GM18519 (cell line): ENCODE measurements at regions not wholly inside any gene's neighbourhood (a gene's known extent, or its start where the extent isn't known, plus 50 kb on each side); places are given as distances from the start of the nearest gene placed in this dataset.

Experiments used
- ATAC-seq: cut with Tn5 transposase; IDR thresholded peaks from one replicate; pipeline ENCODE4 v1.9.1; 2021; ENCODE audit warnings: mild to moderate bottlenecking, moderate library complexity; ENCODE audit not compliant: unreplicated experiment, low FRiP score

GRCh38 chr18:55866886-55867285 lies 278.9 kb upstream of the TCF4 start:
- no peak for ATAC-seq

DNA sequence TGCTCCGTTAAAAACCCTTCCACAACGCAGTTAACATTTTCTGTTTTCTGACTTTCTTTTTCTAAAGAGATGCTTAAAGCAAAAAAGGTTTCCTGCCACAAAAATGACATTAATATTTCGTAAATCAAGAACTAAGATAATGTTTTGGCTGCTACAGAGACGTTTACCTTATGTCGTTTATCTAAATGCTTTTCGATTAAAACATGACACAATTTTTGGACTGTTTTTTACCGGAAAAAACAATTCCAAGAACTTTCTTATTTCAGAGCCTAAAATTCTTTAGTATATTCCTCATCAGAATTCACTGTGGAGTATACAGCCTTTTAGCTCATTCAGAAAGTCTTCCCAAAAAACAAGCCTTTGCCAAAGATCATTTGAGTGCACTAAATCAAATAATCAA lies 278.0 kb upstream of the TCF4 start:
- no peak for ATAC-seq

GRCh38 chr18:55864281-55864680 lies 276.3 kb upstream of the TCF4 start:
- no peak for ATAC-seq

DNA sequence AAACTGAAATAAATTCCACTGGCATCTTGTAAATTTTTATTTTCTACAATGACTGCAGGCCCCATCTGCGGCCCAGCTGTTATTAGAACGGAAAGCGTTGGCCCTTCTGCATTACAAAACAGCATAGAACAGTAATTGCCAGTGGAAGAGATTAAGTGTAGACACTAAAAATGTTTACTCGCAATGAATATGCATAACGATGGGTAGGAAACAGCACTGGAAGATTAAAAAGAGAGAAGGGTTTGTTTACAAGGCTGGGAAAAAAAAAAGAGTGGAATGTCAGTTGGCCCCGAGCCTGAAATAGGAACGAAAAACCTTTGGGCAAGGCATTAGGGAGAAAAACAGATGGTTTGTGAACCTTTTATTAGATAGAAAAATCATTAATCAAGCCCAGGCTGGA lies 275.9 kb upstream of the TCF4 start:
- ATAC-seq = no peak

GRCh38 chr18:55863391-55863706 lies 275.4 kb upstream of the TCF4 start:
- ATAC-seq = no peak

- no peak for ATAC-seq
These were observed 274.9 kb upstream of the TCF4 start for GRCh38 chr18:55862693-55863390.

- no peak for ATAC-seq
These were observed 273.3 kb upstream of the TCF4 start for GRCh38 chr18:55861266-55861665.

DNA sequence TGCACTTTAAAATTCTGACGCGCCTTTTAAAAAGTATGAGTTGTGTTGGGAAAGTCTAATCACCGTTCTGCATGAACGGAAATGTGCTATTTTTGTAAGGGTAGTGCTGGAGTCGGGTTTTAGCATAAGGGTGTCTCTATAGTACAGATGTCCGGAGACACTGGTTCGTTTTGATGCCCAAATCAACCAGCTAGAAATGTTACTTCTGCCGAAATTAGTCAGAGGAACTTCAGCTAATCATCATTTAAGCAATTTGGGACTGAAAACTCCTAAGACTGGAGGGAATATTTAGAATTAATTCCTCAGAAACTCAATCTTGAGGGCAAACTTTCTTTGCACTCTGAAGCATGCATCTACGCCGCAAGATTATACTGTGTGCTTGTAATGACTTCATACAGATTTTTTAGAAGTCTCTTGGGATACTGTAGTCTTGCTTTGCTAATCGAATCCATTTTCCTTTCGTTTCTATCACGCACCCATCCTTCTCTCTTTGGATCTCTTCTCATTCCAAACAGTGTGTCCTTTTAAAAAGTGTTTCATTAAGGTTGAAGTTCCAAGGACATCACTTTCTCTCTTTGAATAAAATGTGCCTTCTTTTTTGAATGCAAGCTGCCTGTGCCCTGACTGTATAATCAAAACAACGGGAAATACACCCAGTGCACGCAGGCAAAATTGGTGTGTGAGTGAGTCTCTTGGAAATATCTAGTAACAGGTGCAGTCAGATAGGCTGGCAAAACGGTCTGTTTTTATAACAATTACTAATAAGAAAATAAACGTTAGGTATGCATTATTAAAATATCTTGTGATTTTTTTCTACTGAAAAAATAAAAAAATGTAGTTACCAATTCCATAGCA lies 270.9 kb upstream of the TCF4 start:
- ATAC-seq = no peak

DNA sequence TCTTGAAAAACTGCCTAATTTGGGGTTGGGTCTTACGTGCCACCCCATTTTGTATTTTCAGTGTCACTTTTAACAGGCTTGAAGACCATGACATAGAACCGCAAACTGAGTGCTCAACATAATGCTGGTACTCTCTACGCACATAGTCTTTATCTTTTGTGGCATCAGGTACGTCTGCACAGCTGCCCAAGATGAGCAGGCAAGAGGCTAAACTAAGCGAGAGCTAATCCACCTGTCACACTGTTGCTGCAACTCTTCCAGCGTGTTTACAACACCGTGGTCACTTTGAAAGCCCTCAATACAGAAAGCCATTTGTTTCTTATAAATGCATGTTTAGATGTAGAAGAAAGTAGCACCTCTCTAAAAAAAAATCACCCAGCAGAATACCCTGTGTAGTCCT lies 270.0 kb upstream of the TCF4 start:
- ATAC-seq = no peak

GRCh38 chr18:55857409-55857808 lies 269.4 kb upstream of the TCF4 start:
- no peak for ATAC-seq

DNA sequence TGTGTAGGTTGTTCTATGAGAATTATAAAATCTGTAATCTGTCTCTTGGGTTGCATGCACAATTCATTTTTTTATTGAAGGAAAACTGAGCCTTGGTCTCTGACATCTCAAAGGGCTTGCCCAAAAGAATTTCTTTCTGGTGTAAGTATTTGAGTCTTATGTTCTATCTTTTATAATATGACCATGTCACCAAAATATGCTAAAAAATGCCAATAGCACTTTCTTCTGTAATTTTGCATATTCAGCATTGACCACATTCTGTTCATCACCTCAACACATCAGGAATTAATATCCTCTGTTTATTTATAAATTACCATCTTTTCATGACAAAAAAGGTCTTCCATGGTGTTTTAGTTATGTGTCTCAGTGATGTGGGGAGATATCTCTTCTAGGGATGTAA lies 268.7 kb upstream of the TCF4 start:
- no peak for ATAC-seq

DNA sequence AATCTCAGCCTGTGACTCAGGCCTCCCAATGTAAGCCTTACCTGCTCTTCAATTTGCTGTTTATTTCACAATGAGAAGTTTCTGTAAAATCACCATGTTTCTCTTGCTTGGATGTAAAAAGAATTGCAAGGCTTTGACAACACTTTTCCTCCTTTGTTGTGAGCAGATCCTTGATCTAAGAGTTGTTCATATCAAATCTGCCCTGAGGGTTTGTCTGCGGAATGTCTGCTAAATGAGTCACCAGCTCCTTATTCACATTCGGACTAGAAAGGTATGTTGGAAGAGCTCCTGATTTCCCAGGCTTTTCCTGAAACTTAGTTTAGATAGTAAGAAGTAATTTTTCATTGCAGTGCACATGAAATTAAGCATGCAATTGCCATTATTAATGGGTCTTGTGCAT lies 268.2 kb upstream of the TCF4 start:
- ATAC-seq = no peak

GRCh38 chr18:55853268-55853667 lies 265.3 kb upstream of the TCF4 start:
- no peak for ATAC-seq

- ATAC-seq = no peak
These were observed 262.9 kb upstream of the TCF4 start for GRCh38 chr18:55850904-55851303.

- ATAC-seq = no peak
These were observed 261.4 kb upstream of the TCF4 start for GRCh38 chr18:55849391-55849790.

DNA sequence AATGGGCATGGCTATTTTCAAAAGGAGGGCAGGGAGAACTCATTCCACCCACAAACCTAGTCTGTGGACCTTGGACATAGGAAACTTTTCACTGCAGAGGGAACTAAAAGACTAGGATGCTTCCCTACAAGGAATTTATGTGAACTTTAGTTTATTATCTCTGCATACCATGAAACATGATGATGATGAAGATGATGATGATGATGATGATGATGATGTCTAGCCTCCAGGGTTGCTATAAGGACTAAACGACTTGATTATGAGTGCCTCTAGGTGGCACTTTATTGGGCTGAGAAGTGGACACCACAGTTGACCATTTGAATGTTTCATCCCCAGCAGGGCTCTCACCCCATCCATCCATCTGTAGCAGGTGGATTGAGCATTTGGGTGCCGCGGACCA lies 260.0 kb upstream of the TCF4 start:
- ATAC-seq = no peak

- ATAC-seq = no peak
These were observed 257.2 kb upstream of the TCF4 start for GRCh38 chr18:55845221-55845620.

- ATAC-seq = no peak
These were observed 256.4 kb upstream of the TCF4 start for GRCh38 chr18:55844382-55844781.

GRCh38 chr18:55841314-55841713 lies 253.3 kb upstream of the TCF4 start:
- no peak for ATAC-seq

- no peak for ATAC-seq
These were observed 252.7 kb upstream of the TCF4 start for GRCh38 chr18:55840601-55841170.

- no peak for ATAC-seq
These were observed 251.4 kb upstream of the TCF4 start for GRCh38 chr18:55839343-55839742.

GRCh38 chr18:55838841-55839240 lies 250.8 kb upstream of the TCF4 start:
- no peak for ATAC-seq
